T-cell (primary cell): ENCODE measurements at regions not wholly inside any gene's neighbourhood (a gene's known extent, or its start where the extent isn't known, plus 50 kb on each side); places are given as distances from the start of the nearest gene placed in this dataset.
"Not testable (repeated sequence)": the region's sequence is repeated elsewhere in the genome, so short reads cannot be mapped to it uniquely, and the experiment has no call there.

Experiments used
- ATAC-seq, 4 experiments: fragments of 200-7000 bp in 3 of 4; fragments of 150-1000 bp in 1 of 4; cut with Tn5 transposase; replicated peaks in 1 of 4; 1 replicate in 3 of 4; 2 replicates in 1 of 4; pipeline ENCODE4 v1.10.0; 2021; ENCODE audit warnings: moderate library complexity in 3 of 4, mild to moderate bottlenecking in 2 of 4, moderate number of reproducible peaks in 1 of 4
- CTCF ChIA-PET, 2 donors: fragments of 300-600 bp; sonication (Branson Sonifier 250); formaldehyde crosslinking; loops; one replicate each; lab custom pipeline; 2022; ENCODE audit warnings: antibody characterized with exemption in 2 of 2; lab: Charles Lee
- POLR2A ChIA-PET, 2 donors: fragments of 300-600 bp; sonication (Branson Sonifier 250); formaldehyde crosslinking; loops; one replicate each; lab custom pipeline; 2022; ENCODE audit warnings: antibody characterized with exemption in 2 of 2; lab: Charles Lee
- DNase-seq, 35 experiments: peaks; one replicate each; pipeline versions ENCODE4 v3.0.0 to v3.0.0-alpha.2; 2013 to 2023
- H3K27ac ChIP-seq: one replicate; pipeline ENCODE4 v1.5.1; 2013; ENCODE audit warnings: low read length
- H3K27me3 ChIP-seq, 2 experiments: replicated peaks in 1 of 2; 1 replicate in 1 of 2; 2 replicates in 1 of 2; pipeline versions ENCODE4 v1.6.1 to v1.7.0; 2013; ENCODE audit warnings: low read length in 1 of 2, mixed read lengths in 1 of 2; ENCODE audit not compliant: control insufficient read depth in 2 of 2, insufficient read depth in 2 of 2; ENCODE audit errors: extremely low read depth in 1 of 2
- H3K36me3 ChIP-seq, 2 donors: 1 replicate in 1 of 2; 2 replicates in 1 of 2; pipeline versions ENCODE4 v1.6.1 to v1.7.0; 2013; ENCODE audit warnings: low read length in 1 of 2; ENCODE audit not compliant: control insufficient read depth in 2 of 2, insufficient read depth in 1 of 2; ENCODE audit errors: extremely low read depth in 1 of 2
- H3K4me1 ChIP-seq, 2 experiments: 1 replicate in 1 of 2; 2 replicates in 1 of 2; pipeline versions ENCODE4 v1.6.1 to v1.7.0; 2013; ENCODE audit warnings: low read length in 2 of 2, mixed read lengths in 1 of 2; ENCODE audit not compliant: insufficient read depth in 2 of 2, control insufficient read depth in 1 of 2; ENCODE audit errors: extremely low read depth in 1 of 2
- H3K4me3 ChIP-seq, 2 donors: 1 replicate in 1 of 2; 2 replicates in 1 of 2; pipeline versions ENCODE4 v1.5.1 to v1.7.0; 2013; ENCODE audit warnings: mild to moderate bottlenecking in 2 of 2, low read length in 1 of 2, moderate library complexity in 1 of 2; ENCODE audit not compliant: control insufficient read depth in 1 of 2; ENCODE audit errors: extremely low read depth in 1 of 2
- H3K9me3 ChIP-seq: 2 replicates; pipeline ENCODE4 v1.7.0; 2013
- H3K27ac Mint-ChIP-seq, 2 donors: one replicate each; pipeline ENCODE4 v1.8.0; 2020 to 2021; ENCODE audit warnings: mild to moderate bottlenecking in 2 of 2, mixed read lengths in 2 of 2
- H3K27me3 Mint-ChIP-seq, 2 donors: one replicate each; pipeline ENCODE4 v1.8.0; 2021 to 2022; ENCODE audit warnings: mixed read lengths in 2 of 2
- H3K36me3 Mint-ChIP-seq: one replicate; pipeline ENCODE4 v1.8.0; 2021; ENCODE audit warnings: mixed read lengths
- H3K4me1 Mint-ChIP-seq, 3 donors: one replicate each; pipeline ENCODE4 v1.8.0; 2020 to 2022; ENCODE audit warnings: mixed read lengths in 3 of 3, mild to moderate bottlenecking in 1 of 3
- H3K4me3 Mint-ChIP-seq, 3 donors: one replicate each; pipeline ENCODE4 v1.8.0; 2020 to 2022; ENCODE audit warnings: mild to moderate bottlenecking in 3 of 3, mixed read lengths in 3 of 3, moderate library complexity in 3 of 3
- H3K9me3 Mint-ChIP-seq, 3 donors: one replicate each; pipeline ENCODE4 v1.8.0; 2020 to 2022; ENCODE audit warnings: mixed read lengths in 3 of 3
- WGBS: methylation state at CpG from one replicate; pipeline ENCODE4 v1.1.5; 2013; ENCODE audit warnings: missing lambda C conversion rate; ENCODE audit not compliant: insufficient coverage; 5-methylcytosine and 5-hydroxymethylcytosine counted together

- Histone ChIP-seq H3K27ac (no peak overlapping the region), H3K36me3 (no peaks in the 10 kb centered on the region), H3K4me1 (no peaks in the 10 kb centered on the region), H3K9me3 (no peaks in the 10 kb centered on the region), H3K27me3 (no peaks in the 10 kb centered on the region), H3K4me3 (no peak overlapping the region)
- peaks cover 0 to 4% (median 2%) of the 10 kb centered on the region in 3 donors for H3K4me1 Mint-ChIP-seq
- no peak overlapping the region for H3K4me3 Mint-ChIP-seq
- ATAC-seq: no peak
- H3K27ac Mint-ChIP-seq: no peak overlapping the region
- H3K27me3 Mint-ChIP-seq: peaks cover 0 to under 1% of the 10 kb centered on the region in 2 donors
- POLR2A ChIA-PET: no interaction called here
- H3K36me3 Mint-ChIP-seq: no peaks in the 10 kb centered on the region
- peaks cover 0 to 6% (median 4%) of the 10 kb centered on the region in 3 donors for H3K9me3 Mint-ChIP-seq
- DNase-seq: no peak
- CTCF ChIA-PET: interaction anchor here in 1 of 2 donors (0.6 kb wide), 1 partner anchor 1435 kb away, joined by 3 read pairs; no protein-coding TSS in a partner anchor
- 78% methylated on average over 3 of the region's 3 CpGs for WGBS
These were observed 241.3 kb downstream of the PLA2G4A start for GRCh38 chr1:187070076-187070475.

- H3K4me1 Mint-ChIP-seq, H3K36me3 ChIP-seq, H3K27me3 Mint-ChIP-seq, H3K4me1 ChIP-seq, H3K9me3 Mint-ChIP-seq, POLR2A ChIA-PET, H3K27me3 ChIP-seq, H3K9me3 ChIP-seq, H3K27ac ChIP-seq, H3K36me3 Mint-ChIP-seq: not testable (repeated sequence)
- DNase-seq: peak in 8 of 35 experiments; percentile 2 to 21 (median 8)
- 70% methylated on average over 12 of the region's 29 CpGs for WGBS
- CTCF ChIA-PET: interaction anchor here (0.6 to 0.7 kb wide), 4 partner anchors 15 to 1914 kb away, joined by 3 to 4 read pairs (median 3); no protein-coding TSS in a partner anchor
- ATAC-seq: peak; percentile 66 to 84 (median 78)
- H3K4me3 ChIP-seq: peak overlapping the region; percentile 49 to 56
- Mint-ChIP-seq H3K4me3 (peak overlapping the region; percentile 83 to 91 (median 85)), H3K27ac (peak overlapping the region; percentile 77 to 94)
These were observed 243.7 kb downstream of the PLA2G4A start for GRCh38 chr1:187072262-187073034.

- H3K9me3 Mint-ChIP-seq, H3K36me3 ChIP-seq, H3K27me3 ChIP-seq, H3K27ac ChIP-seq, H3K36me3 Mint-ChIP-seq, POLR2A ChIA-PET, H3K27me3 Mint-ChIP-seq, H3K9me3 ChIP-seq, H3K4me1 ChIP-seq: not testable (repeated sequence)
- CTCF ChIA-PET: interaction anchor here (0.7 kb wide), 2 partner anchors 47 to 68 kb away, joined by 3 to 4 read pairs; no protein-coding TSS in a partner anchor
- peaks cover 4 to 13% (median 6%) of the 10 kb centered on the region in 3 donors for H3K4me1 Mint-ChIP-seq
- peak overlapping the region; percentile 49 to 56 for H3K4me3 ChIP-seq
- H3K27ac Mint-ChIP-seq: peak overlapping the region; percentile 77 to 94
- DNase-seq (peak in 6 of 35 experiments; percentile 0 to 8 (median 4)), ATAC-seq (peak in 2 of 4 experiments; percentile 16 to 49)
- peak overlapping the region; percentile 83 to 91 (median 85) for H3K4me3 Mint-ChIP-seq
- WGBS: 65% methylated on average over 10 of the region's 13 CpGs
These were observed 244.3 kb downstream of the PLA2G4A start for GRCh38 chr1:187073035-187073560.

GRCh38 chr1:187073634-187074245, 245.0 kb downstream of the PLA2G4A start:
- H3K27me3 ChIP-seq, H3K9me3 Mint-ChIP-seq, H3K36me3 Mint-ChIP-seq, CTCF ChIA-PET, H3K4me3 ChIP-seq, H3K4me1 ChIP-seq, H3K27ac ChIP-seq, ATAC-seq, H3K36me3 ChIP-seq, H3K9me3 ChIP-seq, H3K27me3 Mint-ChIP-seq, POLR2A ChIA-PET, DNase-seq: not testable (repeated sequence)
- Mint-ChIP-seq H3K4me1 (peaks cover 4 to 15% (median 6%) of the 10 kb centered on the region in 3 donors), H3K27ac (peak overlapping the region in 1 of 2 donors; percentile 94), H3K4me3 (peak overlapping the region; percentile 83 to 91 (median 85))
- WGBS: 97% methylated on average over 24 of the region's 35 CpGs

DNA sequence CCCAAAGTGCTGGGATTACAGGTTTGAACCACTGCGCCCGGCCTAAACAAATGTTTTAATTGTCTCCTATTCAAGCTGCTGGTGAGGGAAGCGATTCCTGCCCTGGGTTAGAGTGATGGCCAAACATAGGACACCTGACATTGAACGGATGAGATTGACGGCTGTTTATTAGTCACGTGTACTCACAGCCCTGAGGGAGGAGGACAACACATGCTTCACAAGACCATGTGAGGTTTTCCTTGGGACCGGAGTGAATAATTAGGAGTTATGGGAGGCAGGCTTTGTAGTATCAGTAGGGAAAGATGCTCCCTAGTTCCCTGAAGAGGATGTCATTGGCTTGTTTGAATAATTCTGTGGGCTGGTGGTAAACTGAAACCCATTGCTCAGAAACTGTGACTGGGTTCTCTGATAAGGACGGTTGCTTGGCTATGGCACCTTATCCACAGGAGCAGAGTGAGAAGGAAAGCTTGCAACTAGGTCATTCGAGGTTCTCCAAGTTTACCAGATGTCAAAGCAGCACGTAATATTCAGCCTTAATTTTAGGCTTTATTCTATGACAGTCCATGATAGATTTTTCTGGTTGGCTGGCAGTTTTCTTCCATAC, 245.8 kb downstream of the PLA2G4A start:
- ChIA-PET CTCF (no interaction called here), POLR2A (no interaction called here)
- no peak overlapping the region for H3K4me3 ChIP-seq
- no peaks in the 10 kb centered on the region for H3K27me3 Mint-ChIP-seq
- H3K4me1 ChIP-seq: no peaks in the 10 kb centered on the region
- H3K36me3 Mint-ChIP-seq: no peaks in the 10 kb centered on the region
- H3K36me3 ChIP-seq: no peaks in the 10 kb centered on the region
- H3K4me3 Mint-ChIP-seq: no peak overlapping the region
- WGBS: 87% methylated on average over 9 of the region's 10 CpGs
- ATAC-seq (no peak), DNase-seq (no peak)
- H3K9me3 ChIP-seq: no peaks in the 10 kb centered on the region
- H3K27ac ChIP-seq: no peak overlapping the region
- H3K27me3 ChIP-seq: no peaks in the 10 kb centered on the region
- peaks cover 0 to 6% (median 4%) of the 10 kb centered on the region in 3 donors for H3K9me3 Mint-ChIP-seq
- H3K4me1 Mint-ChIP-seq: peaks cover 4 to 15% (median 6%) of the 10 kb centered on the region in 3 donors
- no peak overlapping the region for H3K27ac Mint-ChIP-seq

GRCh38 chr1:187076922-187077321, 248.2 kb downstream of the PLA2G4A start:
- ATAC-seq (no peak), DNase-seq (no peak)
- POLR2A ChIA-PET: interaction anchor here in 1 of 2 donors (0.6 kb wide), 1 partner anchor 392 kb away, joined by 3 read pairs; no protein-coding TSS in a partner anchor
- peaks cover 0 to 6% (median 4%) of the 10 kb centered on the region in 3 donors for H3K9me3 Mint-ChIP-seq
- H3K4me1 Mint-ChIP-seq: peaks cover 4 to 17% (median 6%) of the 10 kb centered on the region in 3 donors
- no peaks in the 10 kb centered on the region for H3K27me3 Mint-ChIP-seq
- Histone ChIP-seq H3K36me3 (no peaks in the 10 kb centered on the region), H3K4me3 (no peak overlapping the region), H3K4me1 (no peaks in the 10 kb centered on the region), H3K27me3 (no peaks in the 10 kb centered on the region), H3K27ac (no peak overlapping the region), H3K9me3 (no peaks in the 10 kb centered on the region)
- no peak overlapping the region for H3K27ac Mint-ChIP-seq
- no CpG with 5 or more reads among the region's 2 CpGs for WGBS
- CTCF ChIA-PET: no interaction called here
- no peak overlapping the region for H3K4me3 Mint-ChIP-seq
- H3K36me3 Mint-ChIP-seq: no peaks in the 10 kb centered on the region
